ENCODE measurements at regions not wholly inside any gene's neighbourhood (a gene's known extent, or its start where the extent isn't known, plus 50 kb on each side); places are given as distances from the start of the nearest gene placed in this dataset.

DNA sequence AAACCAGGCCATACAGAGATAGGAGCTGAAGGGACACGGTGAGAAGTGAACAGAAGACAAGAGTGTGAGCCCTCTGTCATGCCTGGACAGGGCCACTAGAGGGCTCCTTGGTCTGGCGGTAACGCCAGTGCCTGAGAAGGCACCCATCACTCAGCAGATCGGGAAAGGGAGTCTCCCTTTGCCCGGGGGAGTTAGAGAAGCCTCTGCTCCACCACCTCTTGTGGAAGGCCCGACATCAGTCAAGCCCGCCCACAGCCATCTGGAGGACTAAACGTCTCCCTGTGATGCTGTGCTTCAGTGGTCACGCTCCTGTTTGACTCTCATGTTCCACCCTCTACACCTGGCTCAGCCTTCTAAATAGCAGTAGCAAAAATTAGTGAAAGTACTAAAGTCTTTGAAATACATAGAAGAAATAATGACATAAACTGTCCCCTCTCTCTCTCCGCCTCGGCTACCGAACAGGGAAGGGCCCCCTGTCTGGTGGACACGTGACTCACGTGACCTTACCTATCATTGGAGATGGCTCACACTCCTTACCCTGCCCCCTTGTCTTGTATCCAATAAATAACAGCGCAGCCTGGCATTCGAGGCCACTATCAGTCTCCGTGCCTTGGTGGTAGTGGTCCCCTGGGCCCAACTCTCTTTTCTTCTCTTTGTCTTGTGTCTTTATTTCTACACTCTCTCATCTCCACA is 66.7 kb downstream of the RPP21 start:
- intact Hi-C loops (cut with DNase I), result no loop called here
- DNase-seq (ENCODE audit: low spot score in 2 of 2), result no peak
- Histone ChIP-seq H3K36me3 (no peaks in the 10 kb centered on the region), H3K4me3 (no peak overlapping the region), H3K9me3 (peaks cover 0 to 4% of the 10 kb centered on the region in 2 donors), H3K27ac (no peak overlapping the region), H3K4me1 (no peaks in the 10 kb centered on the region), H3K27me3 (no peaks in the 10 kb centered on the region)
- TF ChIP-seq, protein P1, sequence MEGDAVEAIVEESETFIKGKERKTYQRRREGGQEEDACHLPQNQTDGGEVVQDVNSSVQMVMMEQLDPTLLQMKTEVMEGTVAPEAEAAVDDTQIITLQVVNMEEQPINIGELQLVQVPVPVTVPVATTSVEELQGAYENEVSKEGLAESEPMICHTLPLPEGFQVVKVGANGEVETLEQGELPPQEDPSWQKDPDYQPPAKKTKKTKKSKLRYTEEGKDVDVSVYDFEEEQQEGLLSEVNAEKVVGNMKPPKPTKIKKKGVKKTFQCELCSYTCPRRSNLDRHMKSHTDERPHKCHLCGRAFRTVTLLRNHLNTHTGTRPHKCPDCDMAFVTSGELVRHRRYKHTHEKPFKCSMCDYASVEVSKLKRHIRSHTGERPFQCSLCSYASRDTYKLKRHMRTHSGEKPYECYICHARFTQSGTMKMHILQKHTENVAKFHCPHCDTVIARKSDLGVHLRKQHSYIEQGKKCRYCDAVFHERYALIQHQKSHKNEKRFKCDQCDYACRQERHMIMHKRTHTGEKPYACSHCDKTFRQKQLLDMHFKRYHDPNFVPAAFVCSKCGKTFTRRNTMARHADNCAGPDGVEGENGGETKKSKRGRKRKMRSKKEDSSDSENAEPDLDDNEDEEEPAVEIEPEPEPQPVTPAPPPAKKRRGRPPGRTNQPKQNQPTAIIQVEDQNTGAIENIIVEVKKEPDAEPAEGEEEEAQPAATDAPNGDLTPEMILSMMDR (IDR thresholded peaks at IDR 0.05), result peak; percentile 33 to 68 (median 67)

DNA sequence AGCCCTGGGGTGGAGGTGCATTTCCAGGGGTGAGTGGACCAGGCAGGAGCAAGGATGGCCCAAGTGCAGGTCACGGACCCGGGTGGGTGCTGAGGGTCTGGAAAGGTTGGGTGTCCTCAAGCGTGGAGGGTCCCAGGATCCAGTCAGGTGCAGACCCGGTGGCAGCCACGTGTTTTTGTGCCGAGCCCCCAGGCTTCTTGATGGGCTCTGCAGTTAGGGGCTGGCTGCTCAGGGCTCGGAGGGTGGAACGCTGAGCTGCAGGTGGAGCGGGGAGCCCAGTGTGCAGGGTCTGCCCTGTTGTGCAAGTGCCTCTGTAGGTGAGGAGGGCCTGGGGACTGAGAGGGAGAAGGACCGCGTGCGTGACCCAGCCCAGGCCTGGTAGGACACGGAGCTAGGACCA is 70.9 kb upstream of the HLA-E start:
- no peaks in the 10 kb centered on the region for H3K9me3 ChIP-seq

DNA sequence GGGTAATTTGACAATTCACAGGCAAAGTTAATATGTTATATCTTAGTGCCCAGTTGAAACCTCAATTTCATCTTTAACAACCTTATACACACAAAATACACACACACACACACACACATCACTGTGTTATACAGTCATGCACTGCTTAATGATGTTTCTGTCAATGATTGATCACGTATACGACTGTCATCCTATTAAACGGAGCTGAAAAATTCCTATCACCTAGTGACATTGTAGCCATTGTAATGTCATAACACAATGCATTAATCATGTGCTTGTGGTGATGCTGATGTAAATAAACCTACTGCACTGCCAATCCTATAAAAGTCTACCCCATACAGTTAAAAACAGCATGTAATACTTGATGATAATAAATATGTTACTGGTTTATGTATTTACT is 64.8 kb upstream of the HLA-E start:
- TF ChIP-seq, protein P1 (IDR thresholded peaks at IDR 0.05), result no peak
- H3K4me3 ChIP-seq, result no peak overlapping the region
- H3K9me3 ChIP-seq, result peaks cover 0 to 4% of the 10 kb centered on the region in 2 donors
- H3K27me3 ChIP-seq, result no peaks in the 10 kb centered on the region
- H3K27ac ChIP-seq, result no peak overlapping the region
- DNase-seq (ENCODE audit: low spot score in 2 of 2), result no peak
- intact Hi-C loops (cut with DNase I), result no loop called here
- H3K36me3 ChIP-seq, result no peaks in the 10 kb centered on the region
- H3K4me1 ChIP-seq, result no peaks in the 10 kb centered on the region

More for the DNA sequence above, 70.9 kb upstream of the HLA-E start:
- TF ChIP-seq, protein P1 (IDR thresholded peaks at IDR 0.05), result no peak
- intact Hi-C loops (cut with DNase I), result no loop called here
- no peaks in the 10 kb centered on the region for H3K4me1 ChIP-seq
- DNase-seq (ENCODE audit: low spot score in 2 of 2), result no peak
- no peaks in the 10 kb centered on the region for H3K36me3 ChIP-seq
- H3K4me3 ChIP-seq, result no peak overlapping the region
- no peak overlapping the region for H3K27ac ChIP-seq
- H3K27me3 ChIP-seq, result no peaks in the 10 kb centered on the region
